Activated B cell treated with CpG ODN at 0.5 μM for 24 hours (primary cell): ENCODE measurements at regions not wholly inside any gene's neighbourhood (a gene's known extent, or its start where the extent isn't known, plus 50 kb on each side); places are given as distances from the start of the nearest gene placed in this dataset.

ENCODE experiments used
- ATAC-seq: fragments of 200-7000 bp; cut with Tn5 transposase; one replicate; pipeline ENCODE4 v1.10.0; 2021; ENCODE audit warnings: low read depth, mild to moderate bottlenecking, moderate library complexity
- CTCF ChIA-PET: fragments of 350-600 bp; sonication (Branson Sonifier 250); formaldehyde crosslinking; loops from one replicate; lab custom pipeline; 2021; ENCODE audit warnings: antibody characterized with exemption; lab: Charles Lee
- POLR2A ChIA-PET: fragments of 350-600 bp; sonication (Branson Sonifier 250); formaldehyde crosslinking; loops from one replicate; lab custom pipeline; 2021; ENCODE audit warnings: antibody characterized with exemption; lab: Charles Lee
- DNase-seq: peaks from one replicate; pipeline ENCODE4 v3.0.0; 2022
- H3K27ac Mint-ChIP-seq: one replicate; pipeline ENCODE4 v1.8.0; 2020; ENCODE audit warnings: mixed read lengths
- H3K27me3 Mint-ChIP-seq: one replicate; pipeline ENCODE4 v1.8.0; 2021; ENCODE audit warnings: mixed read lengths
- H3K36me3 Mint-ChIP-seq: one replicate; pipeline ENCODE4 v1.8.0; 2021; ENCODE audit warnings: low read depth, mixed read lengths
- H3K4me1 Mint-ChIP-seq: one replicate; pipeline ENCODE4 v1.8.0; 2021; ENCODE audit warnings: mixed read lengths
- H3K4me3 Mint-ChIP-seq: one replicate; pipeline ENCODE4 v1.8.0; 2020; ENCODE audit warnings: mild to moderate bottlenecking, mixed read lengths
- H3K9me3 Mint-ChIP-seq: one replicate; pipeline ENCODE4 v1.8.0; 2020; ENCODE audit warnings: mixed read lengths
- intact Hi-C: fragments of 100-400 bp; cut with micrococcal nuclease; formaldehyde crosslinking; loops from one replicate; pipeline ENCODE4 v1.15.1; 2024
- TF ChIP-seq, protein P1 (sequence below): fragments of 200-600 bp; IDR thresholded peaks from one replicate; pipeline ENCODE4 v1.8.0; 2022; ENCODE audit warnings: antibody characterized with exemption, mild to moderate bottlenecking

DNA sequence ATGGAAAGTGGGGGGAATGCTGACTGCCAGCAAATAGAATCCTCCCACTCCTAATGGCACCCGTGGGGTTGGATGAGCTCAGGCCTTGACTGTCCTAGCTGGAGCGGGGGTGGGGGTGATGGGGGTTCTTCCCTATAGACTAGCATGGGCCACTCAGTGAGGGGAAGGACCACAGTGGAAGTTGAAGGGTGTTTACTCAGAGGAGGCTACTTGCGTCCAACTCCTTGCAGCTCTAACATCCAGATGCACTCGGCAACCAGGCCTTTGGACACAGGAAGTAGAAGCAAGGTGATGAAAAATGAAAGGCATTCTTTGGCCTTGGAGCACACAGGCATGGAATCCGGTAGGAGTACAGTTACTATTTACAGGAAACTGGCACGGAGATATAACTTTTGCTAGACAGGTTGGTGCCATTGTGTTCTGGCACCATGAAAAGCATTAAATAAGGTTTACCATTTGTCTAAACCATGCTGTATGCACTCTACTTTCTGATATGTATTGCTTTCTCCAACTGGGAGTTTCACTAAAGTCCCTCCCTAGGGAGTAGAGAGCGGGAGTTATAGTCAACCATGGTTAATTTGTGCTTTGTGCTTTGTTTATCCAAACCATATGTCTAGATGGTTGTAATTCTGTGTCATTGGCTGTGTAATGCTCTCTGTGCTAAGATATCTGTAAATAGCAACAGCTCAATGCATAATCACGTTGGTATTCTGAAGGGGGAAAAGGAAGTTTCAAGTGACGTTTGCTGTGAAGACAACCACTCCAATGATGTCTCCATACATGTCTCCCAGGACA lies 125.3 kb downstream of the TSHZ3 start:
- DNase-seq: no peak
- Mint-ChIP-seq H3K4me3 (no peak overlapping the region), H3K36me3 (no peaks in the 10 kb centered on the region), H3K27ac (no peak overlapping the region), H3K4me1 (no peaks in the 10 kb centered on the region), H3K27me3 (no peaks in the 10 kb centered on the region), H3K9me3 (peaks cover 3% of the 10 kb centered on the region)
- TF ChIP-seq, protein P1, sequence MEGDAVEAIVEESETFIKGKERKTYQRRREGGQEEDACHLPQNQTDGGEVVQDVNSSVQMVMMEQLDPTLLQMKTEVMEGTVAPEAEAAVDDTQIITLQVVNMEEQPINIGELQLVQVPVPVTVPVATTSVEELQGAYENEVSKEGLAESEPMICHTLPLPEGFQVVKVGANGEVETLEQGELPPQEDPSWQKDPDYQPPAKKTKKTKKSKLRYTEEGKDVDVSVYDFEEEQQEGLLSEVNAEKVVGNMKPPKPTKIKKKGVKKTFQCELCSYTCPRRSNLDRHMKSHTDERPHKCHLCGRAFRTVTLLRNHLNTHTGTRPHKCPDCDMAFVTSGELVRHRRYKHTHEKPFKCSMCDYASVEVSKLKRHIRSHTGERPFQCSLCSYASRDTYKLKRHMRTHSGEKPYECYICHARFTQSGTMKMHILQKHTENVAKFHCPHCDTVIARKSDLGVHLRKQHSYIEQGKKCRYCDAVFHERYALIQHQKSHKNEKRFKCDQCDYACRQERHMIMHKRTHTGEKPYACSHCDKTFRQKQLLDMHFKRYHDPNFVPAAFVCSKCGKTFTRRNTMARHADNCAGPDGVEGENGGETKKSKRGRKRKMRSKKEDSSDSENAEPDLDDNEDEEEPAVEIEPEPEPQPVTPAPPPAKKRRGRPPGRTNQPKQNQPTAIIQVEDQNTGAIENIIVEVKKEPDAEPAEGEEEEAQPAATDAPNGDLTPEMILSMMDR: no peak
- intact Hi-C loops: no loop called here
- ATAC-seq: no peak
- ChIA-PET CTCF (no interaction called here), POLR2A (no interaction called here)

DNA sequence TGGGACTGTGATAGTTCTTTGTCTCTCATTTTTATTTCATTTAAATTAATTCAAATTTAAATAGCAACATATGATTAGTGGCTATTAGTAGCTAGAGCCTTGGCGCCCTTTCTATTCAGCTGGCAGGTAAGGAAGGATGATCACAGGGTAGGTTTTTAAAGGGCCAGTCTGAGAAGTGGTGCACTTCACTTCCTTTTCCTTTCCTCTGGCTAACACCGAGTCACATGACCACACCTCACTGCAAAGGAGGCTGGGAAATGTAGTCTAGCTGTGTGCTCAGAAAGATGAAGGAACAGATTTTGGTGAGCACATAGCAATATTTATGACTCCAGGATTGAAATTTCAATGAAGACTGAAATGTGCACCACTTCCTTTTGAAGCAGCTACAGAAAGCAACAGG lies 128.7 kb downstream of the TSHZ3 start:
- no peak overlapping the region for H3K27ac Mint-ChIP-seq
- no peak overlapping the region for H3K4me3 Mint-ChIP-seq
- H3K27me3 Mint-ChIP-seq: no peaks in the 10 kb centered on the region
- H3K4me1 Mint-ChIP-seq: no peaks in the 10 kb centered on the region
- TF ChIP-seq, protein P1: no peak
- ChIA-PET CTCF (no interaction called here), POLR2A (no interaction called here)
- peaks cover 3% of the 10 kb centered on the region for H3K9me3 Mint-ChIP-seq
- DNase-seq: no peak
- no peak for ATAC-seq
- intact Hi-C loops: no loop called here
- H3K36me3 Mint-ChIP-seq: no peaks in the 10 kb centered on the region

DNA sequence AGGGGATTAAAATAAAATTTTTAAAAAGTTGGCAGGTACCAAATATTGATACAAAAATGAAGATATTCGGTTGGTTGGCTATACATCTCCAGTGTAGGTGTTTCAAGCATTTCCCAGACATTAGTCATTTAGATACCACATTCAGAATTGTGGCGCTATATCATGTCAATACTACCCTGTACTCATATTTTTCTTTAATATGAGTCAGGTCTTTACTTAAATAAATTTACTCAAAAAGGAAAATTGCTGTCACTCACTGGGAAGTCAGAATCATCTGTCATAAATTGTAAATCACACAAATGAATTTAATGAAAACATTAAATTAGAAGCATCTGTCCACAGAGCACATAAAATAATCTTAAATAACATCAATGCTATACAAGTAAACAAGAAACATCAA lies 134.2 kb downstream of the TSHZ3 start:
- ChIA-PET CTCF (no interaction called here), POLR2A (no interaction called here)
- no peak overlapping the region for H3K4me3 Mint-ChIP-seq
- intact Hi-C loops: no loop called here
- peaks cover 3% of the 10 kb centered on the region for H3K27me3 Mint-ChIP-seq
- DNase-seq (no peak), ATAC-seq (no peak)
- peaks cover 2% of the 10 kb centered on the region for H3K9me3 Mint-ChIP-seq
- H3K27ac Mint-ChIP-seq: no peak overlapping the region
- no peaks in the 10 kb centered on the region for H3K36me3 Mint-ChIP-seq
- no peaks in the 10 kb centered on the region for H3K4me1 Mint-ChIP-seq
- TF ChIP-seq, protein P1: no peak

DNA sequence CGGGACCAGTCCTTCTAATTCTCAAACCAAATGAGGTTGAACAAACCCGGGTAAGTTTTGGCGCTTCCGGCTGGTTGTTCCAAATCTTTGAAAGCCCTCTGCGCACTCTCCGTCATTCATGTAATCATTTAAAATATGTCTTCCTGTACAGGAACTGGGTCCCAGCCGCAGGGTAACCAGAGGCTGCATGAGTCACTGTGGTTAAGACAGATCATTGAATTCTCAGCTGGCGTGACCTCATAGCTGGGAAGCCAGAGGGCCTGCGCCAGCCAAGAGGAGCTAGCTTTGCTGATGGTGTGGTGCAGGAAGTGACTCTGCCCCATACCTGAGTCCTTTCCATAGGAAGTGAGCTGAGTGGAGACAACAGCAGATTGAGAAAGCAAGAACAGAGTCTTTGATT lies 135.2 kb downstream of the TSHZ3 start:
- ChIA-PET POLR2A (no interaction called here), CTCF (no interaction called here)
- no peak overlapping the region for H3K27ac Mint-ChIP-seq
- intact Hi-C loops: no loop called here
- H3K4me3 Mint-ChIP-seq: no peak overlapping the region
- TF ChIP-seq, protein P1: no peak
- ATAC-seq (peak; percentile 37), DNase-seq (no peak)
- H3K36me3 Mint-ChIP-seq: no peaks in the 10 kb centered on the region
- peaks cover 3% of the 10 kb centered on the region for H3K27me3 Mint-ChIP-seq
- H3K4me1 Mint-ChIP-seq: no peaks in the 10 kb centered on the region
- no peaks in the 10 kb centered on the region for H3K9me3 Mint-ChIP-seq

DNA sequence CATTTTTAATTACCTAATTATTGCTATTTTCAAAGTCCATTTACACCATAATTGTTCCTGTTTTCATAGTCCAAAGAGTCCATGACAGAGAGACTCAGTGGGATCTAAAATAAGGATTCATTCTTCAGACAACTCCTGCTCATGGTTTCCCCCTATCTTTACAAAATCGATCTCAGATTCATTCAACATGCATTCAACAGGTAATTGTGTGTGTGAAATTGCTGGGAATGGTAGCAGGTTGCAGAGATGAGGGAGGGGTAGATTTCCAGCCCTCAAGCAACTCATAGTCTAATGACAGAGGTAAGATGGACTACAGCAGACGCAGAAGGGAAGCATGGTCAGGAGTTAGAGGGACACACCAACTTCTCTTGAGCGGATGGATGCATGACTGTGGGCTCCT lies 138.1 kb downstream of the TSHZ3 start:
- Mint-ChIP-seq H3K4me3 (no peak overlapping the region), H3K4me1 (no peaks in the 10 kb centered on the region), H3K27ac (no peak overlapping the region), H3K36me3 (no peaks in the 10 kb centered on the region), H3K27me3 (peaks cover 3% of the 10 kb centered on the region), H3K9me3 (no peaks in the 10 kb centered on the region)
- intact Hi-C loops: no loop called here
- DNase-seq (no peak), ATAC-seq (no peak)
- TF ChIP-seq, protein P1: no peak
- CTCF ChIA-PET: no interaction called here
- POLR2A ChIA-PET: no interaction called here
